NAMALWA (cell line): ENCODE measurements at regions not wholly inside any gene's neighbourhood (a gene's known extent, or its start where the extent isn't known, plus 50 kb on each side); places are given as distances from the start of the nearest gene placed in this dataset.

Source experiments
- DNase-seq: peaks from one replicate; pipeline ENCODE4 v3.0.0-alpha.2; 2015; ENCODE audit warnings: low spot score

DNA sequence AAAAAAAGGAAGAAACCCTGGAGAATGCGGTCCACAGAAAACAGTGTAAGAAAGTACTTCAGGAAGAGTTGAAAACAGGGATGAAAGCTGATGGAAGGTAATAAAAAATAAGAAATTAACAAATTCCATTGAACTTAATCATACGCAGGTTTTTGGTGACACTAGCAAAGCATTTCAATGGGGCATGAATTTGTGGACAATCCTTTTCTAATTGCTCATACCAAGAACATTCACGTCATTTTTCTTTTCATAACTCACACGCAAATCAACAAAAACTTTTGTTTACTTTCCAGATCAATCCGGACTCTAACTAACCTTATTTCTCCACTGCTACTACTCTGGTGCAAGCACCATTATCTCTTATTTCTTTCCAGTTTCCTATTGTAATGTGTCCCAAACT is 1195.0 kb downstream of the SLITRK5 start:
- DNase-seq = no peak

DNA sequence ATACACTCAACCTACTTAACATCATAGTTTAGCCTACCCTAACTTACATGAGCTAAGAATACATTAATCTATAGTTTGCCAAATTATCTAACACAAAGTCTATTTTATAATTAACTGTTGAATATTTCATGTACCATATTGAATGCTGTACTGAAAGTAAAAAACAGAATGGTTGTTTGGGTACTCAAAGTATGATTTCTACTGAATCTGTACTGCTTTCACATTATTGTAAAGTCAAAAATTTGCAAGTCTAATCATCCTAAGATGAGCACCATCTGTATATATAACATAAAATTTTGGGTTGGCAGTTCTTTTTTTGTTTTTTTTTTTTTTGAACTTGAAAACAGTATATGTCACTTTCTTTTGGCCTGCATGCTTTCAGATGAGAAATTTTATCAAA is 1212.6 kb downstream of the SLITRK5 start:
- DNase-seq = no peak

DNA sequence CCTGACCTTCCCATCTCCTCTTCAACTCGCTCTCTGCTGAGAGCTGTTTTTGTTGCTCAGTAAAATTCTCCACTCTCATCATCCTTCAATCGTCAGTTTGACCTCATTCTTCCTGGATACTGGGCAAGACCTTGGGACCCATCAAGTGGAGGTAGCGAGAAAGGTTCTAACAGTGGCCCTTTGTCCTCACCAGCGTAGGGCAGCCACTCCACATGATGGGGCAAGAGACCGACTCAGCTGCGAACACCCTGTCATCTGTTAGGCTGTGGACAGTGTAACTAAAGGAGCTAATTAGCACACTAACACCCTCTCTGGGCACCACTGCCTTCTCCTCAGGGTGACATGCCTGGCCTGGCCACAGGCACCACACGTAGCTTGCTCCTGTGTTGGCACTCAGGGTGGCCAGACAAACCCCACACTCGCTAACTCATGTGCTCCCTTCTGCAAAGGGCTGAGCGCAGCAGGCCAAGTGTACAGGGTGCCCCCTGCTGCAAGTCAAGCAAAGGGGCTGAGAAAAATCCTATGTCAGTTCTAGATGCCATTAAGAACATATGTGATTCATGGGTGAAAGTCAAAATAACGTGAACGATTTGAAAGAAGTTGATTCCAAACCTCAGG is 1216.0 kb downstream of the SLITRK5 start:
- DNase-seq = peak; percentile 30

DNA sequence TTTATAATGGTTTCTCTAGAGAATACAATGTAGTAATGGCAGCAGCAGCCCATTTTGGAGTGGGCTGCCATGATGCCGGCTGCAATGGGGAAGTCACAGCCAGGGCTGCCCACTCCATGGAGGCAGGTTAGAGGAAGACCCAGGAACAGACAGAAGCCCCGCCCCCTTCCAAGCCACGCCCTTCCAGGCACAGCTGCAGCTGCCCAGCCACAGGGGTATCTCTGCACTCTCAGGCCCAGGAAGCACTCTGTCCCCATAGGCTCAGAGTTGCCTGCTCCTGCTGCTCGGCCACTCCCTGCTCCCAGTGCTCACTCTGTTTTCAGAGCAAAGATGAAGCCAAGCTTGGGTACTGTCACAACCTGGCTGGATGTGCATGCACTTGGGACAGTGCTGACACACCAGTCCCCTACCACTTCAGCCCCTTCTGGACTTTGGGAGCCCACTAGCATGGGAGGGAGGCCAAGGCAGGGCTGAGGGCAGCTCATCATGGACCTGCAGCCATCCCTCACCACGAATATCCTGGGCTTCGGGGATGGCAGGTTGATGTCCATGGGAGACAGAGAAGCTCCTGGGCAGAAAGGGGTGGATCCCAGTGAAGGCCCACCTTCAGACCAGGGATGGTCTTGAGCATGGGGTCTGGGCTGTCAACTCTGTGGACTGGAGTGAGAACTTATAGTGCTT is 1224.2 kb downstream of the SLITRK5 start:
- peak; percentile 28 for DNase-seq

DNA sequence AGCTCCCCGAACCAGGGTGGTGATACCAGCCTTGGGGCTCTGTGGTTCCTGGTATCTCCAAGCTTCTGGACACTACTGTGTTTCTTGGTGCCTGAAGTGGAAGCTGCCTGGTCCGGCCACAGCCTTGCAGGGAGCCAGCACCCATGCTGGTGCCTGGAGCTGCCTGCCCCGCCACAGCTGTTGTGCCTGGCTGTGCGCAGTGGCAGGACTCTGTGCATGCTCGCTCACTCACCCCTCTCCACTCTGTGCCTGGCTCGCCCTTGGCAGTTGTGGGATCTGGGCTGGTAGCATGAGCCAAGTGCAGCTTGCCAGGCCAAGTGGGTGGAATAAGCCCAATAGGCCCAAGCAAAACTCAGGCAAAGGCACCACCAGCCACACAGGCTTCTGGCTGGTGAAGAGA is 1225.3 kb downstream of the SLITRK5 start:
- no peak for DNase-seq

DNA sequence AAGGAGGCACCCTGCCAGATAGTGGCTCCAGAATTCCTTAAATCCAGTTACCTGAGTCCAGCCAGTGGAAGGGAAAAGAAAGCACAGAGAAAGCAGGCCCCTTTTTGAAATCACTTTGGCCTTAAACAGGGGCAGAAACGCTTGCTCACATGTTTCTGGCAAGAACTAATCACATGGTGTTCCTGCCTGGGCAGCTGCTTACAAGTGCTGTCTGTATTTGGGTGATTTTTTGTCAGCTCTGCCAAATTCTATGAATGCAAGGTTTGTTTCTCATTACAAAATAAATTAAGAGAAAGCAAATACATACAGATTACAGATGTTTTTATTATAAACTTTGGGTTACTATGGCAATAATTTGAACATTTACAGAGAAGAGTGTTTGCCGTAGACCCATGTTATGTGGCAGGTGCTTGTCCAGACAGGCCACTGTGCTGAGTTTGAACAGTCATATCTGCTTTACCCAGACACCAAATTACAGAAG is 1237.8 kb downstream of the SLITRK5 start:
- no peak for DNase-seq

DNA sequence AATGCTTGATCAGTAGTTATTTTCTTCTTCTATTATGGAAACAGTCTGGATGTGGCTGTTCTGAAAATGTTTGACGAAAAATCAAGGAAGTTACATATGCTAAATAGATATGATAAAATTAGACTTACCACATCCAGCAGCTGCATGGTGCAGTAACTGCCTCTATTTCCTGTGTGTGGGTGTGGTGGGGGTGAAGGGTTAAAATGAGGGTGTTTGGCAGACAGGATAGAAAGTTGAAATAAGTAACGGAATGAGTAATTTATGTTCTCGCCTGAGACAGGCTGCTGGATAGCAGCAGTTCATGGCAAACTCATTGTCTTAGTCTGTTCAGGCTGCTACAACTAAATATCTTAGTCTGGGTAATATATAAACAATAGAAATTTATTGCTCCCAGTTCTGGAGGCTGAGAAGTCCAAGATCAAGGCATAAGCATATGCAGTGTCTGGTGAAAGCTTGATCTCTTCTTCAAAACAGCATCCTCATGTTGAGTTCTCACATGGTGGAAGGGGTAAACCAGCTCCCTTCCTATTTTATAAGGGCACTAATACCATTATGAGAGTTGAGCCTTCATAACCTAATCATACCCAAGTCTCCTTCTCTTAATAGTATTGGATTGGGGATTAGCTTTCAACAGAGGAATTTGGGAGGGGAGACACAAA is 1248.9 kb downstream of the SLITRK5 start:
- peak; percentile 59 for DNase-seq

DNA sequence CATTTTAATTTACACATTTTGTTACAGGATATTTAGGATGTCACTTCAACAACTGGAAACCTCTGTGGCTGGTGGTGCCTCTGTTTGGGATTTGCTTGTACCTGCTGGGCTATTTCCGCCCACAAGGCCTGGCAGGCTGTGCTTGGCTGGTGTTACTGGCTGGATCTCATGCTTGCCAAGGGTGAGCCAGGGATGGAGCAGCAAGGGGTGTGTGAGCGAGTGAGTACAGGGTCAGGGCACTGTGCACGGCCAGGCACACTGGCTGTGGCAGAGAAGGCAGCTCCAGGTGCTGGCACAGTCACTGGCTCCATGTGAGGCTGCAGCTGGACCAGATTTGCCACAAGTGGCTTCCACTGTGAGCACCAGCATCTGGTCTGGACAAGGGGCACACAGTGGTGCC is 1254.8 kb downstream of the SLITRK5 start:
- DNase-seq = no peak

DNA sequence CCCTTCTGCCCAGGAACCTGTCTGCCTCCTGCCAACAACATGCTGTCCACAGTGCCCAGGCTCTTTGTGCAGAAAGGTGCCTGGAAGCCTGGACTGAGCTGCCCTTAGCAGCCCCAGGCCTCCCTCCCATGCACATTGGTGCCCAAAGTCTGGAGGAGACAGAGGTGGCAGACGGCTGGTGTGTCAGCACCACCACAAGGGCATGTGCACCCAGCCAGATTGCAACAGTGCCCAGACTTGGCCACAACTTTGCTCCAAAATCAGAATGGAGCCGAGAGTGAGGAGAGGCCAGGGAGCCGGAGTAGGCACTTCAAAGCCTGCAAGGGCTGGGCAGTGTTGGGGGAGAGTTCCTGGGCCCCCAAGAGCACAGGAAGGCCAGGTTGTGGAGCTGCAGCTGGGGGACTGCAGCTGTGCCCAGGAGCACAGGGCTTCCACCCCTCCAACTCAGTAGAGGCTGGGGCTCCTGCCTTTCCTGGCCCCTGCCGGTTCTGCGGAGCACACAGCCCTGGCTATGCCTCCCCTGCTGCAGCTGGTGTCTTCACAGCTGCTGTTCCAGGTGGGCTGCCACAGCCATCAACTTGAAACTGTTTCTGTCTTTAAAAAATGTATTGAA is 1255.8 kb downstream of the SLITRK5 start:
- DNase-seq = no peak

DNA sequence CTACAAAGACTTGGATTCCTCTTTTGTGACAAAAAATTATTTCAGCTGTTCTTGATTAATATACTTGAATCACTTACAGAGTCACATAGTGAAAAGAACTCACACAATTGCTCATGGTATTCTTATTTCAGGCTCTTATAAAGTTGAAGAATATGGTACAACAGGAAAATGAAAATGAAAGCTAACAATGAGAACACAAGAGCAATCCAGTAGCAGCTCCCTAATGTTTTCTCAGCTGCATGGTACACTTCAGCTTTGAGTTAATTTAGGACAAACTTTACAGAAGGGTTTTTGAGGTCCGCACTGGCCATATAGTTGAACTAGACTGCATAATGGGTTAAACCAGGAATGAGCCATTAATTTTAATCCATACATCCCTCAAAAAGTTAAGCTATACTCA is 1261.8 kb downstream of the SLITRK5 start:
- DNase-seq = peak; percentile 17

DNA sequence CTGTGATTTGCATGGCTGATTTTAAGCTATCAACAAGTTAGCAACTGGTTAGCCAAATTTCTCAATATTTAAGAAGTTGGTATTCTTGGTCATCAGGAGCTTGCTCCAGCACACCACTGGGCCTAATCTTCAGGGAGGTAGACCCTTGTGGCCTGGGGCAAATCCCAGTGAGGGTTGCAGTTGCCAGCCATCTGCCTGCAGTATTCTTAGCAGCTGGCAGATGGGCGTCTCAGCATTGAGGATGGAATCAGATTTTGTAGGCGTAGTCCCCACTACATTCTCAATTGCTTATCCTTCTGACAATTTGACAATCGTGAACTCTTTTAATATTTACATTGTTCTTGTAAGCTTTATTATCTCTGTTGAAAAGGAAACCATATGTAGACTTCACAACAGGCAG is 1266.2 kb downstream of the SLITRK5 start:
- DNase-seq = no peak

DNA sequence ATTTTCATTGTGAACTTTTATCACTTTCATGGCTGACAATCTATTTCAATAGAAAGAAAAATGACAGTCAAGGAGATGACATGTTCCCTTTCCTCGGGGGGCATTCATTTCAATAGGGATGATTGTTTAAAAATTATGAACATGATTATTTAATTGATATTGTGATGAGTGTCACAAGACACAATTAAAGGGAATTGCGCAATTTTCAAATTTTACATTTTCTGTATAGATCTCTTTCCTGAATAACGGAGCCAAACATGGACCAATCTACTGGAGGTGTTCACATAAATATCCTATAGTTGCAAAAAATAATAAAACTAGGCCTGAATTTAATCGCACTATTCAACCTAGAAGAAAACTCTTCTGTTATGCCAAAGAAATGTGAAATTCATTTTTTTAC is 1274.6 kb downstream of the SLITRK5 start:
- DNase-seq = no peak

DNA sequence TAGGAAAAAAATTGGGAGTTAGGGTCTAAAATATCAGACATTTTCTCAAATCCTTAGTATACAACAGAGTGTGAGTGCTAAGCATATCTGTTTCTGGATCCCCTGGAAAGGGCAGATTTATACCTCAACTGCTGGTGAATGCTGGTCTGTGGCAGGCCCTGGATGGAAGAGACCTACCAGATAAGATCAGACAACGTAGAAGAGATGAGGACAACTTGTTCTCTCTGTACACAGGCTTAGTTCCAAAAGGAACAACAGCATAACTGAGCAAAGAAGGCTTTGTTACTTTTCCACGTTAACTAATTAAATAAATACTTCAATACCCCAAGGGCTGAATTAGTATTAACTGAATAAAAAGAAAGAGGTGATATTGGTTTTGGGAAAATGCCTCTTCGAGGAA is 1277.3 kb downstream of the SLITRK5 start:
- DNase-seq = no peak

DNA sequence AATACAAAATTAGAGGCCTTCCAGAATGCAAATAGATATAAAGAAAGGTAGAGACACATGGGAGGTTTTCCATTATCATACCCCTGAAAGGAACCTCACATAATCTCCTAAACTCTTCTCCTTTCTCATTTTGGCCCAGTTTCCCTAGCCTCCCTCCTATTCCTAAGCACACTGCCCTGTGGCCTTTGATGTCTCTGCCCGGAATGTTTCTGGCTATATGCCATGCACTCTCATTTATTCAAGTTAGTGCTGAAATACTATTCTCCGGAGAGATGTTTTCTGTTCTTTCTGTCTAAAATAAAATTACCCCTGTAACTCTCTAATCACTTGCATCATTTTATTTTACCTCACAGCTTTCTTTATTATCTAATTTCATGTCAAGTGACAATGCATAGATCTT is 1287.7 kb downstream of the SLITRK5 start:
- no peak for DNase-seq

DNA sequence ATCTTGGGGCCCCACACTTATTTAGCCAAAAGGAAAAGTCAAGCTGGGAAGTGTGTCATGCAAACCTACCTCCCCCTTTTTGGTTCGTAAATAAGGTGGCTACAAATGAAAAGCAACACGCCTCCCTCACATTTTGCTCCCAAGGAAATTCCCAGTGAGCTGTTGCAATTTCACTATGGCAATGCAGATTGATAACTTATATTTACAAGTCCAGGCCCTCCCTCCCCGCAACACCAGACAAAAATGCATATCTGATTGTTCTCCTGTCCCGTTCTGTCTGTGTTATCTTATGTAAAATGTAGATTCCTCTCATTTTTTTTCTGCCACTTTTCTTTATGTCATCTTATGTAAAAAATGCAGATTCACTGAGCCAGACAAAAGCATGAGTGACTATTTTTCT is 1305.3 kb downstream of the SLITRK5 start:
- no peak for DNase-seq

DNA sequence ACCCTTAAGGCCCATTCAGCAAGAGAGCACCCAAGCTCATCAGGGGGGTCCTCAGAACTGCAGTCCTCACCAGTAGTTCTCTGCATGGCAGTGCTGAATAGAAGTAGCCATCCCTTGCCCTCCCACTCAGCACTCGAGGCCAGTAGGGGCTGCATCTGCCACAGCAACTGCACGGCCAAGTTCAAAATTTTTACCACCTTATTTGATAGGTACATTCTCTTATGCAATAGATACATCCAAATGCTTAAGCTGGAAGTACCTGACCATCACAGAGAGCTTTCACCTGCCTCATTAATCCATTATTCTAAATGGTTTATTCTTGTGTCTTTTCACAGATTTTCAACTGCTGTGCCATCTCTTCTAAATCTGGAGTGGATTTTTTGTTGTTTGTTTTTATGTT is 1307.4 kb downstream of the SLITRK5 start:
- DNase-seq = no peak

DNA sequence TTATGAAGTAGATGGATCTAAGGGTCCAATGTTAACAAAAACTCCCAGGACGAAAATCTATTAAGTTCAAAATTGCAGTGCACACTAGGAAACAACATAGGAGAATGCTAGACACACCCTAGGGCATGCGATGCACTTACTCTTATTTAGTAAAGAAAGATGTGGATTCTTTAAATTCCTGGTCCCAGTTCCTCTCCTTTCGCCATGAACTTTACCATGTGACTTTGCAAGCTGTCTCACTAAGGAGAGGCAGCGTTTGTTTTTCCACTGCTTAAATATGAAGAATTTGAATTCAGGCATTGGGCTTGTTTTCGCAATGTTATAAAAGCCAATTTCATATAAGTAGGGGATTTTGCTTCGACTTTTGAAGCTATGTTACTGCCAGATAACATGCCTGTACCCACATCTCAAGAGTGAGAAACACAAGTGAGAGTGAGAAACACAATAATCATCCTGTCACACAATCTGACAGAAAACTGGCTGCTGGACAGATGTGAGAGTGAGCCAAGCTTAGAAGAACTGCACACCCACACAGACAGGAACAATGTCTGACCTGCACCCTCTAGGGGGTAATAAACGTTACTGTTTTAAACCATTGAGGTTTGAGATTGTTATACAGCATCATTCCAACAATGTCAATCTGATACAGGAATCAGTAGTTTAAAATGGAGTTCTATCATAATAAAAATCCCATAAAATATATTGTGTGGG is 1308.4 kb downstream of the SLITRK5 start:
- DNase-seq = peak; percentile 33

DNA sequence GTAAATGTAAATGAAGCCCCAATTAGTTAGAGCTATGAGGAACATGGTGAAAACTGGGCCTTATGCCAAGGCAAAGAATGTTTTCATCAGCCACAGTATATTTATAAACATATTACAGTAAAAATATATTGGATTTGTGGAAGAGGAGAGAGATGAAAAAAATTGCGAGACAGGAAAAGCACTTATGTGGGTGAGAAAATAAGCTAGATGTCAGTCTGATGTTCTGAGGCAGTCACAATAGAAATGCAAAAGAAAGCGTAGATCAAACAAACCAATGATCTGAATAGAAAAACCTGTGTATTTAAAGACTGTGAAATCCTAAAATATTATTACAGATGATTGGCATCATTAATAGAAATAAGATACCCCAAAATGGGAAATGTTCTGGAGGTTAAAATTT is 1332.5 kb downstream of the SLITRK5 start:
- no peak for DNase-seq

DNA sequence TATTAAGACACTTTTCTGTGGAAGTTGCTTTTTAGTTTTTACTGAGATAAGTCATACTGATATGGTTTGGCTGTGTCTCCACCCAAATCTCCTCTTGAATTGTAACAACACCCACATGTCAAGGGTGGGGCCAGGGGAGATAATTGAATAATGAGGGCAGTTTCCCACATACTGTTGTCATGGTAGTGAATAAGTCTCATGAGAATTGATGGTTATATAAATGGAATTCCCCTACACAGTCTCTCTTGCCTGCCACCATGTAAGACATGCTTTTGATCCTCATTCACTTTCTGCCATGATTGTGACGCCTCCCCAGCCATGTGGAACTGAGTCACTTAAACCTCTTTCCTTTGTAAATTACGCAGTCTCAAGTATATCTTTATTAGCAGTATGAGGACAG is 1340.4 kb downstream of the SLITRK5 start:
- peak; percentile 14 for DNase-seq

DNA sequence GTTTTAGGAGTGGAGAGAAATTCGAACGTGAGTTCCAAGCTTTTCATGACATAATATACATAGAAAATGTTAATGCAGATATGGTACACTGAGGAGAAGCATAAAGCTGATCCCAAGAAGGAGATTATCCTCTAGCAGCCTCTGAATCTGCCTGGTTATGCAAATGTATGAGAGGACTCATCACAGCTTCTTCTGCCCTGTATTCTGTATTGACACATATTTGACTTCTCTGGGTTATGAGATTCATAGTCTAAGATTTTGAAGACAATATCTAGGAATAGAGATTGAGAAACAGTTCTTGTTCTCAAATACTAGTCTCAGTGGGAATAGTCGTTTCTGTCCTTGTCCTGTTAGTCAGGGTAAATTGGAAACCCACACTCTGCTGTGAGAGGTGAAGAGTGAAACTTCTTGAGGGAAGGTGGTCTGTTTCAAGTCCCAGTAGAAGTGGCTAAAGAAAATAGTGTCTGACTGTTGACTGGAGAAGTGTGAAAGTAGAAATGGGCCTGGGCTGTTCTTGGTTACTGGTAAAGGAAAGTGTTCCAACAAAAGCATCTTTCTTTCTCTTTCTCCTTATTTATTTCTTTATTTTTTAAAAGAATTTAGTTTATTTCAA is 1356.6 kb downstream of the SLITRK5 start:
- DNase-seq = no peak

DNA sequence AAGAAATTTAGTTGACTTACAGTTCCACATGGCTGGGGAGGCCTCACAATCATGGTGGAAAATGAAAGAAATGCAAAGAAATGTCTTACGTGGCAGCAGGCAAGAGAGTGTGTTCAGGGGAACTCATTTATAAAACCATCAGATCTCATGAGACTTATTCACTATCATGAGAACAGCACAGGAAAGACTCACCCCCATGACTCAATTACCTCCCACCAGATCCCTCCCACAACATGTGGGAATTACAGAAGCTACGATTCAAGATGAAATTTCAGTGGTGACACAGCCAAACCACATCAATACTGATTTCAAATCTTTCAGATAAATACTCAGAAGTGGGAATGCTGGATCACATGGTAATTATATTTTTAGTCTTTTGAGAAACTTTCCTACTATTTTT is 1357.9 kb downstream of the SLITRK5 start:
- no peak for DNase-seq

DNA sequence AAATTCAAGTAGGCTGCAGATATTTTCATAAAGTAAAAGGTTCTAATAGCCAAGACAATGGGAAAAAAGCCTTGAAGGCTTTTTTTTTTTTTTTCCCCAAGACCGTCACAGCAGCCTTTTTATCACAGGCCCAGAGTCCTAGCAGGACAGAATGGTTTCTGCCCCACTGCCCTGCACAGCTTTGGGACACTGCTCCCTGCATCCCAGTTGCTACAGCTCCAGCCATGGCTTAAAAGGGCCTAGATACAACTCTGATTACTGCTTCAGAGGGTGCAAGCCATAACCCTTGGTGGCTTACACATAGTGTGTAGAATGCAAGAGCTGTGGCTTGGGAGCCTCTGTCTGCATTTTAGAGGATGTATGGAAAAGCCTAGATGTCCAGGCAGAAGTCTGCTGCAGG is 1362.8 kb downstream of the SLITRK5 start:
- DNase-seq = no peak
